DMS79 (cell line): ENCODE measurements at regions not wholly inside any gene's neighbourhood (a gene's known extent, or its start where the extent isn't known, plus 50 kb on each side); places are given as distances from the start of the nearest gene placed in this dataset.
A peak's percentile ranks its signal among the peaks of the same experiment; 100 is the strongest.

Experiments used
- DNase-seq: peaks from one replicate; lab custom pipeline; 2025; lab: John Stamatoyannopoulos, UW

- DNase-seq: no peak
Measured at GRCh38 chr16:52103791-52104190, 443.2 kb downstream of the TOX3 start.

DNA sequence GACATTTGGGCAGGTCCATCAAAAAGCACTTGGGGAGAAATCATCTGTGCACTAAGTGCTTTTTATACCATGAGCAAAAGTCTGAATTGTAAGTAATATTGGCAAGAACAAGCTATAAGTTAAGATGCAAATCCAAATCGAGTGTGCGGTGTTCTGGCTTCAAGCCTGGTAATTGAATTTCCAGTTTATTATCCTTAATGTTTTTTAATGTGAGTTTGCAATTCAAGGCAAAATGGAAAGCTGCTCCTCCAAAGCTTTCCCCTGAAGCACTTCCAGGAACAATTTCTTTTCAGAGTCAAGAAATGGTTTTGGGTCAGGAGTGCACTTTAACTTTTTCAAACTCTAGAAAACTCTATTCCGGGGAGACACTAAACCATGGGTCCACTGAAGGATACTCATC, 445.7 kb downstream of the TOX3 start:
- no peak for DNase-seq

- no peak for DNase-seq
Measured at GRCh38 chr16:52099382-52099781, 447.6 kb downstream of the TOX3 start.

DNA sequence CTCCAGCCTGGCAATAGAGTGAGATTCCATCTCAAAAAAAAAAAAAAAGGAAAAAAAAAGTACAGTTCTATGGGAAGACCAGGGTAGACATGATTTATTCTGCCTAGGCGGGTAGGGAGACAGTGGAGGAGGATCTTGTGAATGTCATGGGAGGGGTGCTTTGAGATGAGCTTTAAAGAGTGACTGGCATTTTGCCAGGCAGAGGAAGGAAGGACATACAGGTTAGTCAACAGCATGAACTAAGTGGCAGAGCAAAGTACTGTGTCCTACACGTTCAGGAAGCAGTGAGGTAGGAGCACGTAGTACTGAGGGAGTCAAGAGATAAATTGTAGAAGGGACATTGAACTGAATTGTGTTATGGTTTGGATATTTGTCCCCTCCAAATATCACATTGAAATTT, 451.5 kb downstream of the TOX3 start:
- no peak for DNase-seq

DNA sequence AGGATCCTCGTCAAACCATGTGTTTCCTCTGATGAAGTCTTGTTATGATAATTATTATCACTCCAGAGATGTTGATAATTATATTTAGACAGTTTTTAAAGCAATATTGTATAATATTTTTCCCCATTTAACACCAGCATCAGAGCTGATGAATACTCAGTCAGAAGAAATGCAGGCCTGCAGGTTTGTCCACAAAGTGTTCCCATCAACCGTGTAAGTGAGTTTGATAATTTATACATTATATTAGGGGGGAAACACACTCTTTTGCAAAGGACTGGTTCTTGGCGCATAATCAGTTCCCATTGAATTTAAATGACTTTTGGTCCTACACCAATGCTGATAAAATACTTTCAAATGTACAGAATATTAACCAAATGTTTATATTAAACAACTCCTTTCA, 454.8 kb downstream of the TOX3 start:
- no peak for DNase-seq

GRCh38 chr16:52090080-52090479, 456.9 kb downstream of the TOX3 start:
- peak; percentile 3 for DNase-seq

GRCh38 chr16:52089476-52089875, 457.5 kb downstream of the TOX3 start:
- DNase-seq: no peak

- DNase-seq: no peak
Measured at GRCh38 chr16:52086901-52087300, 460.0 kb downstream of the TOX3 start.

DNA sequence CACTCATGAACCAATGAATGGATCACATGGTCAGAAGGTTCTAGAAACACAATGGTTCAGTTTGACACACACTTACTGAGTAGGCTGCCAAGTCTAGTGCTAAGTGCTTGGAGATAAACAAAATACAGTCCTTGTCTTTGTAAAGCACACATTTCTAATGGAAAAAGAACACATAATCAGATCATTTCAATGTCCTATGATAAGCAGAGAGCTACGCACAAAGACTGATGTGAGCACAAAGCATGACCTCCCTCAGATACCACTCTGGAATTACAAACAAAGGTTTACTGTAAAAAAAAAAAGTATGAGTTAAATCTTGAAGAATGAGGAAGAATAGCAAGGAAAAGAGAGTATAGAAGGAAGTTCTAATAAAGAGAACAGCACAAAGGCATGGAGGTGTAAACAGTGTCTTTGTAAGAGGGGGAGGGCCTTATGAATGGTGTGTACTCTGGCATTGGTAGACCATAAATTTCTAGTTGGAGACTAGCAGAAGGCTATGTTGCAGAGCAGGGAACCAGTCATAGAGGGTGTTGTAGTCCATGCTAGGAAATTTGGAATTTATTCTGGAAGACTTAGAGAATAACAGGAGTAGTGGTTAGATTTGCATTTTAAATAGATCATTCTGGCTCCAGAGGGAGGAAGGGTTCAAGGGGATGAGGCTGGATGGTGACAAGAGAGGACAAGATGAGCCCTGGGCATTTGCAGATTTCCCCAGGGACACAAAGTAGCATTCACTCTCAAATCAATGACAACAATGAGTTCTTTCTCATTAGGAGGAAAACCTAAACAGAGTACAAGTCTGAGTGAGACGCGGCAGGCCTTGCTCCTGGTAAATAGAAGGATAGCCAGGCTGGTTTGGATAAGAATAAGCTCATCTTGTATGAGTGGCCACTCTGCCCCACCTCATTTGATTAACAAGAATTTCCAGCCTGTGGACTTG, 468.0 kb downstream of the TOX3 start:
- peak; percentile 35 for DNase-seq

- no peak for DNase-seq
Measured at GRCh38 chr16:52077607-52078006, 469.3 kb downstream of the TOX3 start.

DNA sequence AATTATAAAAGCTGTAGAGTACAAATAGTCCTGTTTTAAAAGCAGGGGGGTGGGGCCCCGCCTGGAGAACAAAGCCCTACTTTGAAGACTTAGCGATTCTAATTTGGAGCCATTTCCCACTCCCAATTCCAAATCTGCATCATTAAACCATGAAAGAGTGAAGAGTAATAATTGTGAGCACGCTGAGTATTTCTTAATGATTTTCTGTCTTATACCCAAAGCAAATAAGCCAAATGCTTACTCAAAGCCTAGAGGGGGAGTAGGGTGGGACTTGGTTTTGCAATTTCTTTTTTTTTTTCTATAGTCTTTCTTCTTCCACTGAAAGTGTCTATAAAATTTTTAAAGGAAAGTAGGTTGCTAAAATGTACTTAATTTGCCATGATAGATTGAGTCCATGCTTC, 470.1 kb downstream of the TOX3 start:
- peak; percentile 47 for DNase-seq

DNA sequence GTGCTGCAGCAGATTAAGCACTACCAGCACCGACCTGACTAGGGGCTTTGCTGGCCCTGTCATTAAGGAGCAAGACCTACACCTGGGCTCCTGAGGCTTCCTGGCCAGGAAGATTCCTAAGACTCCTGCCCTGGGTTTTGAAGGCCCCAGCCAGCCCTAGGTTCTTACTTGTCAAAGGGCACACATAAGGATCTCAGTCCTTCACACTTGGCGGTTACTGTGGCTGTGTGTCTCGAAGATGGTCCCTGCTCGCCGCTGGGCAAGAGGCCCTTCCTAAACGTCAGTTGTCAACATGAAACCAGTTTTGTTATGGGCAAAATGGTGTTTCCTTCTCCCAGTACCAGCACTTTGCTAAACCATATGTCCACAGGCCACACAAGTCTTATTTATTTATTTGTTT, 470.6 kb downstream of the TOX3 start:
- DNase-seq: no peak

GRCh38 chr16:52074133-52074532, 472.8 kb downstream of the TOX3 start:
- DNase-seq: no peak

GRCh38 chr16:52073024-52073423, 473.9 kb downstream of the TOX3 start:
- DNase-seq: peak; percentile 13

DNA sequence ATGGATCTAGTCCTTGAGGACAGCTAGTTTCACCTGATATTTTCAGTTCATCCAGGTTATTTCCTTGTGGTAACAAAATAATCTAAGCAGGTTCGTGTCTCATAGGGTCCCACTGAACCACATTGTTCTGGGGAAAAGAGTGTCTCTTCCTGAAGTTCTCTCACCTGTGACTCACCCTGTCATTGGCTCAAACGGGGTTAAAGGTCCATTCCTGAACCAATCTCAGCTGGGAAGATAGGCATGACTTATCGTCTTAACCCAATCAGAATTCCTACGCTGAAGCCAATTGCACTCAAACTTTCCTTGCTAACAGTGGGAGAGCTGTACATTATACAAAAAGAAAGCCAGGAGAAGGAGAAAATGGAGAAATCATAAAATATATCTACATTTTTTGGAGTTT, 475.8 kb downstream of the TOX3 start:
- DNase-seq: no peak

DNA sequence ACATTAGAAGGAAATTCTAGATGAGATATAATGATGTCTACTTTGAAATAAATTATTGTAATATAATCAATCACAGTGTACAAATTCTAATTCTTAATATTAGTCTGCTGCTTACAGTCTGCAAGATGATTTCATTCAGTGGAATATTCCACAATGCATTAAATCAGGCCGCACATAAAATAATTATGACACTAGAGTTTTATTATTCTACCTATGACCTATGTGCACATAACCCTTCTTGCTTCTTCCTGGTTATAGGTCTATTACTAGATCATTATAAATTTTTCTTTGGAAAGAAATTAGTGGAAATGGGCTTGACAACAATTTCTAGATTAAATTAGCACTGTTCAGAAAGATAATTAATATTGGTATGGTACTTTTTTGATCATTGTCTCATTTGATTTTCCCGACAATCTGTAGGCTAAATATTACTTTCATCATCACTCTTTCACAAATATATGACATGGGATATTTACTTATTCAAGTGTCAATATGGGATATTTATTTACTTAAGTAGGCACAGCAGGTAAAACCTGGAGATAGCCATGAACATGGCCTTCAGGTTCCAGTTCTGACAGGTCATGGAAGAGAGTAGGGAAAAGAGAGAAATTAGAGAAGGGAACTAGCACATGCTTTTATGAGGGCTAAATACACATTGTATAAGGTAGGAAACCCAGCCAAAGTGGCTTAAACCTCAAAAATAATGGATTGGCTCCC, 476.4 kb downstream of the TOX3 start:
- no peak for DNase-seq

- DNase-seq: peak; percentile 24
Measured at GRCh38 chr16:52069866-52070265, 477.1 kb downstream of the TOX3 start.

GRCh38 chr16:52068447-52069074, 478.4 kb downstream of the TOX3 start:
- DNase-seq: peak; percentile 32

DNA sequence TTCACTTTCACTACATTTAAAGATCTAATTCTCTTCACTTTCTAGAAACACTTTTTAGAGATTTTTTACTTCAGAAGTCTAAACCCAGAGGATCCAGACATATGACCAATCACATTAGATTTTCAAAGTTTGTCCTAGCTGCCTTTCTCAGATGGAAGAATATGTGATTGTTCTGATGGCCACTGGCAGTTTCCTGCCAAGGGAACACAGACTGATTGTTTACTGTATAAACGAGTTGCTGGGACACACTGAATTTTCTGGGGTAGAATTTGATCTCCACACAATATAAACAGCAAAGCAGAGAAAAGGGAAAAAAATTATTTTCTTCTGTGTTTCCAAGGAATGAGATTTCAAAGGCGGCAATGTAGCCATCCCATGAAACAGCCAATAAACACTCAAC, 480.0 kb downstream of the TOX3 start:
- no peak for DNase-seq

GRCh38 chr16:52056259-52056658, 490.7 kb downstream of the TOX3 start:
- no peak for DNase-seq

DNA sequence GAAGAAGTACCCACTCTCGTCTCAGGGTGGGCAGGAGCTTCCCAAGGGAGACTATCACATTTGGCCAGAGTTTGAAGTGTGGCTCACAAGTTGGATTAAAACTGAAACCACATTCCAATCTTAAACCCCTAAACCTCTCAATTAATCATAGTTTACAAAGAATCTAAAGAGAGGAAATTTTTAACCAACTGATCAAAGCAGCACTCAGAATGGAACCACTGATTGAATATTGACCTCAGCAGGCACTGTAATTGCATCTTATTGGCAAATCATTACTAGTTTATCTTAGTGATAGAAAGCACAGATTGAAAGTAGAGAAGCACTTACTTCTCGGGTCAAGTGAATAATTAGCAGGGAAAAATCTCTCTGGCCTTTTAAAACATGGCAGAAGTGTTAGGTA, 491.6 kb downstream of the TOX3 start:
- DNase-seq: no peak

- no peak for DNase-seq
Measured at GRCh38 chr16:52054326-52054725, 492.6 kb downstream of the TOX3 start.

- no peak for DNase-seq
Measured at GRCh38 chr16:52052818-52053217, 494.1 kb downstream of the TOX3 start.
